NCI-H774 (cell line): ENCODE measurements at regions not wholly inside any gene's neighbourhood (a gene's known extent, or its start where the extent isn't known, plus 50 kb on each side); places are given as distances from the start of the nearest gene placed in this dataset.

Experiments
- DNase-seq: peaks from one replicate; lab custom pipeline; 2025; lab: John Stamatoyannopoulos, UW

DNA sequence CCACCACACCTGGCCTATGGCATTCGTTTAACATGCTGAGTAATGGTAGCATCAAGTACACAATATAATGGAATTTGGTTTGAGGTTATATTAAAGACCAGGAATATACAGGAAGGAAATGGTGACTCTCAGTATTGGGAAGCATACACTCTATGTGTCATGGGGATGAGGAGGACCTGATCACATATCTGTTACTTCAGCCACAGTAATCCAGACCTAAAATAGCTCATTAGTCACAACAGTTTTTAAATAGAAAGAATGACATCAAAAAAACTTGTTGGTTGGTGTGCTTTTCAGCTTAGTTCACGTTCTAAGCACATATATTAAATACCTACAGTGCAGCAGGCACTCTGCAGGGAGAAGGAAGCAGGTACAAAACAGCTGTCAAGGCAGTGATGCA is 52.5 kb upstream of the ATP2C1 start:
- no peak for DNase-seq

DNA sequence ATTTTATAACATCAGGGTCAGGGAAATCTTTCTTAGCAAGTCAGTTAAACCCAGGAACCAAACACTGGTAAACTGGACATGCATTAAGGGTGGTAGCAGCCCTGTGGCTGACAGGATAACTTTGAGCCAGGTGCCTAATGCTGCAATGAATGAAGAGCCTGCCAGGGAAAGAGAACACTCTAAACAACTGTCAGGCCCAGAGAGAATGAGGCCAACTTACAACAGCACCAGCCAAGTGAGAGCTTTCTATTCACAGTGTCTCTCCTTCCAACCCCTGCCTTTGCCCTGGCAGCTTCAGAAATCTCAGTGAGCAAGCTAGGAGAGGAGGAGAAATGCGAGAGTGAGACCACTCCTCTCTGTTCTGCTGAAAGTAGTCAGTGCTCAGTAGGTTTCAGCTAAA is 50.4 kb upstream of the ATP2C1 start:
- no peak for DNase-seq
